Right lobe of liver (tissue), 4 donors: ENCODE measurements at regions not wholly inside any gene's neighbourhood (a gene's known extent, or its start where the extent isn't known, plus 50 kb on each side); places are given as distances from the start of the nearest gene placed in this dataset.

ENCODE experiments used
- CTCF ChIP-seq, 4 donors: fragments of 200-600 bp in 3 of 4; fragments of 450-650 bp in 1 of 4; IDR thresholded peaks; one replicate each; pipeline versions ENCODE4 v1.5.1 to v1.8.0; 2016 to 2022; ENCODE audit warnings: antibody characterized with exemption in 4 of 4, mild to moderate bottlenecking in 2 of 4
- POLR2A ChIP-seq: fragments of 450-650 bp; IDR thresholded peaks from one replicate; pipeline ENCODE4 v1.6.1; 2017; ENCODE audit warnings: antibody characterized with exemption, mild to moderate bottlenecking
- donor health status: DM: no; HTN: no; CAD: no.
- donor health status: DM: no; HTN: no; CAD: no.
- donor health status: DM: no; HTN: yes; CAD: no.

- no peak for TF ChIP-seq POLR2A
- TF ChIP-seq CTCF (IDR thresholded peaks at IDR 0.05) = no peak
Observed at GRCh38 chr11:80515097-80515496, 1074.3 kb upstream of the TENM4 start.
